Coronary artery (tissue), 2 donors: ENCODE measurements at regions not wholly inside any gene's neighbourhood (a gene's known extent, or its start where the extent isn't known, plus 50 kb on each side); places are given as distances from the start of the nearest gene placed in this dataset.

ENCODE experiments used
- DNase-seq: peaks from one replicate; pipeline ENCODE4 v3.0.0-alpha.2; 2017; ENCODE audit warnings: low spot score
- H3K27ac ChIP-seq, 2 donors: fragments of 200-600 bp; sonication (generic); one replicate each; pipeline ENCODE4 v1.5.1; 2016 to 2019
- H3K4me3 ChIP-seq: fragments of 200-600 bp; sonication (generic); 2 replicates; pipeline ENCODE4 v1.5.1; 2016; ENCODE audit warnings: mild to moderate bottlenecking, moderate library complexity
- CTCF ChIP-seq: fragments of 200-600 bp; sonication (generic); IDR thresholded peaks from one replicate; pipeline ENCODE4 v1.5.1; 2019; ENCODE audit warnings: antibody characterized with exemption

- Histone ChIP-seq H3K4me3 (no peak overlapping the region), H3K27ac (no peak overlapping the region)
- DNase-seq: no peak
- no peak for TF ChIP-seq CTCF
Observed at GRCh38 chr12:105812366-105812765, 326.4 kb downstream of the NUAK1 start.

GRCh38 chr12:105813201-105813600 is 325.6 kb downstream of the NUAK1 start:
- TF ChIP-seq CTCF: no peak
- H3K4me3 ChIP-seq: no peak overlapping the region
- no peak overlapping the region for H3K27ac ChIP-seq
- no peak for DNase-seq

- no peak overlapping the region for H3K4me3 ChIP-seq
- TF ChIP-seq CTCF: no peak
- no peak overlapping the region for H3K27ac ChIP-seq
- DNase-seq: no peak
Observed at GRCh38 chr12:105814283-105814682, 324.5 kb downstream of the NUAK1 start.

GRCh38 chr12:105819549-105819948 is 319.2 kb downstream of the NUAK1 start:
- TF ChIP-seq CTCF: no peak
- Histone ChIP-seq H3K4me3 (no peak overlapping the region), H3K27ac (no peak overlapping the region)
- no peak for DNase-seq

- peak; percentile 79 for DNase-seq
- Histone ChIP-seq H3K4me3 (no peak overlapping the region), H3K27ac (peak overlapping the region; percentile 54 to 61)
- no peak for TF ChIP-seq CTCF
Observed at GRCh38 chr12:105820429-105821125, 318.2 kb downstream of the NUAK1 start.

- no peak for DNase-seq
- no peak for TF ChIP-seq CTCF
- H3K27ac ChIP-seq: no peak overlapping the region
Observed at GRCh38 chr12:105822131-105823105, 316.3 kb downstream of the NUAK1 start.

More at GRCh38 chr12:105822131-105823105, 316.3 kb downstream of the NUAK1 start:
- H3K4me3 ChIP-seq: no peak overlapping the region
